BJ (cell line): ENCODE measurements at regions not wholly inside any gene's neighbourhood (a gene's known extent, or its start where the extent isn't known, plus 50 kb on each side); places are given as distances from the start of the nearest gene placed in this dataset.
"Not testable (repeated sequence)": the region's sequence is repeated elsewhere in the genome, so short reads cannot be mapped to it uniquely, and the experiment has no call there.

ENCODE experiments used
- CTCF ChIA-PET: fragments of 350-600 bp; formaldehyde crosslinking; extraction: SDS; loops from one replicate; lab custom pipeline; 2021; ENCODE audit warnings: antibody characterized with exemption, inconsistent platforms; lab: Yijun Ruan, JAX
- POLR2A ChIA-PET: fragments of 300-600 bp; sonication (Branson Sonifier 250); formaldehyde crosslinking; extraction: SDS; loops from one replicate; lab custom pipeline; 2021; ENCODE audit warnings: antibody characterized with exemption; lab: Charles Lee
- DNase-seq: peaks from one replicate; pipeline ENCODE4 v3.0.0-alpha.2; 2011; ENCODE audit warnings: low read depth
- H3K27me3 ChIP-seq: 2 replicates; pipeline ENCODE4 v1.6.0; 2011; ENCODE audit warnings: low read length; ENCODE audit not compliant: control insufficient read depth, insufficient read depth
- H3K36me3 ChIP-seq: 2 replicates; pipeline ENCODE4 v1.5.1; 2011; ENCODE audit warnings: low read length; ENCODE audit not compliant: control insufficient read depth, insufficient read depth
- H3K4me3 ChIP-seq: 2 replicates; pipeline ENCODE4 v1.5.1; 2011; ENCODE audit warnings: low read depth, mild to moderate bottlenecking, control low read depth, low read length
- TF ChIP-seq, protein P1 (sequence below): IDR thresholded peaks from 2 replicates; pipeline ENCODE4 v1.5.1; 2011; ENCODE audit warnings: low read depth, mild to moderate bottlenecking, control low read depth, inconsistent platforms, low read length, moderate library complexity; ENCODE audit not compliant: insufficient read depth

DNA sequence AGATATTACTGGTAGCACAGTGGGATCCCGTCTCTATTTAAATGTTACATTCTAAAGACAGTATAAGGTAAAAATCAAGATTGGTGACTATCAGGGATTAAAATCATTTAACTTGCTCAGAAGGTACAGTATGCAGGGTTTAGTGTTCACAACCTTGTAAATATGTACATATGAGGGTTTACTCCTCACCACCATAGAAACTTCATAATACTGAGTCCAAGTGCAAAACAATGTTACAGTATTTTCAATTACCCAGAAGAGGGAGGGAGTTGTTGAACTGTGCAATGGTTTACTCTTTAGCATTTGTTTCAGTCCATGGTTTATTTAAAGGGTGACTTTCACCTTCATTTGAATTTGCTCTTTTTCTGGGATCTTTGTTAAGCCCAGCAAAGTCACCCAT is 165.1 kb downstream of the ZNF621 start:
- DNase-seq, result no peak
- Histone ChIP-seq H3K27me3 (no peaks in the 10 kb centered on the region), H3K4me3 (no peak overlapping the region), H3K36me3 (no peaks in the 10 kb centered on the region)
- POLR2A ChIA-PET, result no interaction called here
- CTCF ChIA-PET, result no interaction called here
- TF ChIP-seq, protein P1, sequence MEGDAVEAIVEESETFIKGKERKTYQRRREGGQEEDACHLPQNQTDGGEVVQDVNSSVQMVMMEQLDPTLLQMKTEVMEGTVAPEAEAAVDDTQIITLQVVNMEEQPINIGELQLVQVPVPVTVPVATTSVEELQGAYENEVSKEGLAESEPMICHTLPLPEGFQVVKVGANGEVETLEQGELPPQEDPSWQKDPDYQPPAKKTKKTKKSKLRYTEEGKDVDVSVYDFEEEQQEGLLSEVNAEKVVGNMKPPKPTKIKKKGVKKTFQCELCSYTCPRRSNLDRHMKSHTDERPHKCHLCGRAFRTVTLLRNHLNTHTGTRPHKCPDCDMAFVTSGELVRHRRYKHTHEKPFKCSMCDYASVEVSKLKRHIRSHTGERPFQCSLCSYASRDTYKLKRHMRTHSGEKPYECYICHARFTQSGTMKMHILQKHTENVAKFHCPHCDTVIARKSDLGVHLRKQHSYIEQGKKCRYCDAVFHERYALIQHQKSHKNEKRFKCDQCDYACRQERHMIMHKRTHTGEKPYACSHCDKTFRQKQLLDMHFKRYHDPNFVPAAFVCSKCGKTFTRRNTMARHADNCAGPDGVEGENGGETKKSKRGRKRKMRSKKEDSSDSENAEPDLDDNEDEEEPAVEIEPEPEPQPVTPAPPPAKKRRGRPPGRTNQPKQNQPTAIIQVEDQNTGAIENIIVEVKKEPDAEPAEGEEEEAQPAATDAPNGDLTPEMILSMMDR, result no peak

DNA sequence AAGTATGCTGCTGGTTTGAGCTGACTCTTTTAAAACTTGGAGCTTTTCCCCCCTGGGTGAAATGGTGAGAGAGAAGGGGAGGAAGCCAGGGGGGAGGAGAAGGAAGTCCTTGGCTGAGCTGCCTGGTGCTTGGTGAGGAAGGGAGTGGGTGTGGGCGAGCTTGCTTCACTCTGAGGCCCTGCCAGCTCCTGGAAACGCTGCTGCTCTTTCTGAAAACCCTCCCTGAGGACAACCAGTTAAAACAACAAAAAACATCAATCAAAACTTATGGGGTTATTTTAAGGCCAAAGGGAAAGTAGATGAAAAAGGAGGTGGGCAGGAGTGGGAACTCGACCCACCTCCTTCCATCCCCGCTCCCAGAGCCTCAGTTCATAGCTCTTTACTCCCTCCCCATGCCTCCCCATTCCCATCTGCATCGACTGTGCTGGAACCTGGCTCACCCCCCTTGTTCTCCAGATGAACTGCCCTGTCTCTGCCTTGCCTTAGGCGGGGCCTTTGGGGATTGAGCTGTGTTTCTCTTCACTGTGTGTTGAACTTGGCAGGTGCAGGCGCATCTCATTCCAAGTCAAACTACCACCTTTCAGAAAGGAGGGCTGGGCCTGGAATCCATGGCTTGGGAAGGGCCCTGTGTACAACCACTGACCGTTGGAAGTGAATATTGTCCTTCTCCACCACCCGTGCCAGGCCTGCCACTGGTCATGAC is 166.1 kb downstream of the ZNF621 start:
- TF ChIP-seq, protein P1, result no peak
- Histone ChIP-seq H3K36me3 (no peaks in the 10 kb centered on the region), H3K4me3 (no peak overlapping the region), H3K27me3 (no peaks in the 10 kb centered on the region)
- CTCF ChIA-PET, result no interaction called here
- no peak for DNase-seq
- POLR2A ChIA-PET, result no interaction called here

DNA sequence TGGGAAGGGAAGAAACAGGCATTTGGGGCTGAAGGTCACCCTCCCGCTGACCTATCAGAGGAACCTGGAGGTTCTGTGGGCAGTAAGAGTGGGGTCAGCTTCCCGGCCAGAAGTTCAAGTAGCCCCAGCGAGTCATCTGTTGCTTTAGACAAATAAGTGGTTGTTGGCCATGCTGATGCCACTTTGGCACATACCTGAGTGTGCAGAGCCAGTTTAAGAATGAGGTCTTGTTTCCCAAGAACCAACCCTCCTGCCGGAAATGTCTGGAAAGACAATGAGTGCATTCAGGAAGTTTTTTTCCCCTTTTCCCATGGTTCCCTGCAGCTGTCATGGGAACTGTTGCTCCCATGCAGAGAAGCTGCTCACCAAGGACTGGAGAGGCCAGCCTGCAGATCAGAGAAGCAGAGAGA is 166.7 kb downstream of the ZNF621 start:
- Histone ChIP-seq H3K4me3 (no peak overlapping the region), H3K36me3 (no peaks in the 10 kb centered on the region), H3K27me3 (no peaks in the 10 kb centered on the region)
- CTCF ChIA-PET, result no interaction called here
- no peak for DNase-seq
- POLR2A ChIA-PET, result no interaction called here
- TF ChIP-seq, protein P1, result no peak

DNA sequence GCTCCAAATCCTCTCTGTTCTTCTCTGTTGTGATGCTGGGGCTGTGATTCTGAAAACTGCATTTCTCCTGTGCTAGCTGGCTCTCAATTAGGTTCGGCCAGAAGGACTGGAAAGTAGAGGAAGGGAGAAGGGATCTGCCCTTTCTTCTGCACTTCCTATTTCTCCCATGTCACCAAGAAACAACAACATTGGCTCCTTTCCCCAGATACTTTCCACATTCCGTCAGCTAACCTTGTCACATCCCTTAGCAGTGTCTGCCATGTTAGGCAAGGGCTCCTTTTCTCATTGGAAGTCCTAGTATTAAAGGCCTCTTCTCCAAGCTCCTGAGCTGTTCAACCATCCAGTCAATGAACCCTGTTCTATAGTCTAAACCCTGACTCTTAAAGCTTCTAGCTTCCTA is 171.1 kb downstream of the ZNF621 start:
- H3K27me3 ChIP-seq, result no peaks in the 10 kb centered on the region
- H3K36me3 ChIP-seq, result no peaks in the 10 kb centered on the region
- ChIA-PET CTCF (interaction anchor here (0.5 kb wide), 1 partner anchor 26 kb away, joined by 3 read pairs; no protein-coding TSS in a partner anchor), POLR2A (no interaction called here)
- TF ChIP-seq, protein P1, result no peak
- DNase-seq, result no peak
- H3K4me3 ChIP-seq, result no peak overlapping the region

DNA sequence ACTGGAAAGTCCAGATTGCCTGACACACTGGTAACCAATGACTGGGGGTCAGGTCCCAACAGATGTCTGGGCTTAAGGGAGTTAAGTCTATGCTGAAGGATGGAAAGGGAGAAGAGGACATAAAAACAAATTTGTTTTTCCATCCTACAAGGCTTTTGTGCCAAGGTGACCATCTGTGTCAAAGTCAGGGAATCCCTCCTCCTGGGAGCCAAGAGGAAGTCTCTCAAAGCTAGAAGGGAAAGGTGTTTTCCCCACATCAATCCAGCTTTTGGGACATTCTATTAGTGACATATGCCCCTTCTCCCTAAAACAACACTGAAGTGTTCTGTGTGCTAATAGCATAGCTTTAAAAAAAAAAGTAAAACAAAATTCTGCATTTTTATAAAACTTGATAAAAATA is 173.9 kb downstream of the ZNF621 start:
- H3K36me3 ChIP-seq, CTCF ChIA-PET, DNase-seq, POLR2A ChIA-PET, H3K4me3 ChIP-seq, H3K27me3 ChIP-seq: not testable (repeated sequence)

DNA sequence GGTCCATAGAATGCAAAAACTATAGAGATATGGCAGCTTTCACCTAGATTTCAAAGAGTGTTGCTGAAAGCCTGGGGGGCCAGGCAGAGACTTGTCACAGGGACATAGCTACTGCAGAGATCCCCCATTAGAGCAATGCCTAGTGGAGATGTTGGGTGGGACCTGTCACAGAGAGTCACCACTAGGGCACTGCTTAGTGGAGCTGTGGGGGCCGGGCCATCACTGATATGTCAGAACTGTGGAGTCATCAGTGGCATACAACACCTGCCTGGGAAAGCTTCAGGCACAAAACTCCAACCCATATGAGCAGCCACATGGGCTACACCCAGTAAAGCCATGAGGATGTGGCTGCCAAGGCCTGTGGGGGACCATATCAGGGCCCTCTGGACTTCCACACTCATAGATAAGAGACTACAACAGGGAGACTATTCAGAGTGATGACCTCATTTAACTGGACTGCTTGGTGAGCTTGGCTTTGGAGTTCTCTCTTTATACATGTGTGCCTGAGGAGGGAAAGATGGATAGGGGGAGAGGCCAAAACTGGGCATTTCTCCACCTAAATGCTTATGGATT is 176.3 kb downstream of the ZNF621 start:
- CTCF ChIA-PET, result no interaction called here
- no peaks in the 10 kb centered on the region for H3K27me3 ChIP-seq
- H3K4me3 ChIP-seq, result no peak overlapping the region
- no peaks in the 10 kb centered on the region for H3K36me3 ChIP-seq
- no peak for DNase-seq
- POLR2A ChIA-PET, result no interaction called here
- TF ChIP-seq, protein P1, result no peak
